Epithelial cell of proximal tubule (primary cell): ENCODE measurements at regions not wholly inside any gene's neighbourhood (a gene's known extent, or its start where the extent isn't known, plus 50 kb on each side); places are given as distances from the start of the nearest gene placed in this dataset.

Experiments used
- DNase-seq: peaks from one replicate; pipeline ENCODE4 v3.0.0-alpha.2; 2011; ENCODE audit warnings: low read depth
- H3K4me3 ChIP-seq: 2 replicates; pipeline ENCODE4 v1.5.1; 2011; ENCODE audit warnings: low read depth, mild to moderate bottlenecking, low read length
- TF ChIP-seq, protein P1 (sequence below): conservative IDR thresholded peaks from 2 replicates; pipeline ENCODE4 v1.5.1; 2012; ENCODE audit warnings: low read depth, mild to moderate bottlenecking, low read length

- TF ChIP-seq, protein P1, sequence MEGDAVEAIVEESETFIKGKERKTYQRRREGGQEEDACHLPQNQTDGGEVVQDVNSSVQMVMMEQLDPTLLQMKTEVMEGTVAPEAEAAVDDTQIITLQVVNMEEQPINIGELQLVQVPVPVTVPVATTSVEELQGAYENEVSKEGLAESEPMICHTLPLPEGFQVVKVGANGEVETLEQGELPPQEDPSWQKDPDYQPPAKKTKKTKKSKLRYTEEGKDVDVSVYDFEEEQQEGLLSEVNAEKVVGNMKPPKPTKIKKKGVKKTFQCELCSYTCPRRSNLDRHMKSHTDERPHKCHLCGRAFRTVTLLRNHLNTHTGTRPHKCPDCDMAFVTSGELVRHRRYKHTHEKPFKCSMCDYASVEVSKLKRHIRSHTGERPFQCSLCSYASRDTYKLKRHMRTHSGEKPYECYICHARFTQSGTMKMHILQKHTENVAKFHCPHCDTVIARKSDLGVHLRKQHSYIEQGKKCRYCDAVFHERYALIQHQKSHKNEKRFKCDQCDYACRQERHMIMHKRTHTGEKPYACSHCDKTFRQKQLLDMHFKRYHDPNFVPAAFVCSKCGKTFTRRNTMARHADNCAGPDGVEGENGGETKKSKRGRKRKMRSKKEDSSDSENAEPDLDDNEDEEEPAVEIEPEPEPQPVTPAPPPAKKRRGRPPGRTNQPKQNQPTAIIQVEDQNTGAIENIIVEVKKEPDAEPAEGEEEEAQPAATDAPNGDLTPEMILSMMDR: no peak
- DNase-seq: peak; percentile 78
- no peak overlapping the region for H3K4me3 ChIP-seq
These were observed 176.4 kb upstream of the BMP2 start for GRCh38 chr20:6590891-6591637.

DNA sequence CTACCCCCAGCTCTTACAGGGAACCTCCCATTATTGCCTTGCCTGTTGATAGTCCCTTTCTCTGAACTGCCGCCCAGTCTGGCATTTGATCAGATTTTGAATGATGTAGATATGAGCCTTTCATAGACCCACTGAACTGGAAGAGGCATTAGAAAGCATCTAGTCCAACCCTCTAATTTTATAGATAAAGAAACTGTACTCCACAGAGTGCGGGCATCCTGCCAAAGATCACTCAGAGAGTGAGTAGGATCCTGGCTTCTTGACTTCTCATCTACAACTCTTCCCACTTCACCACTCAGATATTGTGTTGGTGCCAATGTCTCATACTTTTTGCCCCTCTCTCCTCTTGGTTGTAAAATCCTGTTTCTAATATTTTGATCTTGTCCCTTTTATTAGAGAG lies 179.2 kb upstream of the BMP2 start:
- no peak for DNase-seq
- H3K4me3 ChIP-seq: no peak overlapping the region
- TF ChIP-seq, protein P1: no peak

DNA sequence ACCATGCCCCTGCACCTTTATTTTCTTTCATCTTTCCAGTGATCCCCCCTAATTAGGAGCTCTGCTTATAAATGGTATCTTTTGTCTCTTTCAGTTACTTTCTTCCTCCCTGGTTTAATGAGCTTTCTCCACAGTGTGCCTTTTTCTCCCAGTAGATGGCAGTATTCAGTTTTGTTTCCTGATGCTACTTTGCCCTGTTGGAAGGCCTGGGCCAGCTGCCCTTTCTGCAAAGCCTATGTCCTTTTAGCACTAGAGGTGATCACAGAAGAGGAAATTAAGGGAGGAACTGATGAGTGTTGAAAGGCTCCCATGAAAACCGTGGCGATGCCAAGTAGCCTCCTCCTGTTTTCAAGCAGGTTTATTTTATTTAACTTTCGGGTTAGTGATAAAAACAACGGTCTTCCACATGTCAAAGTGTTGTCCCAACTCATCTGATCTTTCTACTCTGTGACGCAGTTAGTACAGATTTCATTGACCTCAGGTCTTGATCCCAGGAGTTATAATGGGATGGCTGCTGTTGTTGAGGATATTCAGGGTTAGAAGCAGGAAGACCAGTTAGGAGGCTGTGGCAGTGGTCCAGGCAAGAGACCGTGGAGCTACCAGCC lies 184.2 kb upstream of the BMP2 start:
- TF ChIP-seq, protein P1: peak; percentile 81
- no peak for DNase-seq
- no peak overlapping the region for H3K4me3 ChIP-seq

DNA sequence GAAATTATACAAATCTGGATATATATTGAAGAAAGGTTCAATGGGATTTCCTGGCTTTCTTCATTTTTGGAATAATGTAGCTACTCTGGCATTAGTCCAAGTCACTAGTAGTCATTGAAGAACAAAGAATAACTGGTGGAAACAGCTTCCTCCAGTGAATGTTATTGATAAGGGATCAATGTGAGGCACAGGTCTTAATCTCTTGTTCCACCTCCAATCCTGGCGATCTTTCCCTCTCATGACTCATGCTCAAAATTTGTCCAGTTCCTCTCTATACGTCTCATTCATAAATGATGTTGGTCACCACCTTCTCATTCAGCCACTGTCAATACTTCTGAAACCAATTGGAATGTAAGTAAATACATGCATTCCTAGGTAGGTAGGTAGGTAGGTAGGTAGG lies 185.0 kb upstream of the BMP2 start:
- TF ChIP-seq, protein P1: no peak
- DNase-seq: no peak
- H3K4me3 ChIP-seq: no peak overlapping the region

DNA sequence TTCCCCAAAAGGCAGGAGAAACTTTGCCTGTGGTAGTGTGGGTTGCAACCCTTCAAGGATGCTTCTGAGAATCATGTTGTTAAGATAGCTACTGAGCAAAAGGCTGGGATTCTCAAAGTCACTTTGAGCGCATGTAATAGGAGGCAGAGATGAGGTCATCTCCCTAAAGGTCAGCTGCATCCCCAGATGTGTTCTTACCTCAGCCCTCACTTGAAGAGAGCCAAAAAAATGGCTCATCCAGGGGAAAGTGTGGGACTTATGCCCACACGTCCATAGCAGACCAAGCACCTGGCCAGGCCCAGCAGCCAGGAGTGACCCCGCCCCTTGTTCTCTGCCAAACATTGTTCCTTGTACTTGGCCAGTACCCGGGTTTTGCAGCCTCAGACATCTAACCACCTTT lies 187.0 kb upstream of the BMP2 start:
- no peak for DNase-seq
- TF ChIP-seq, protein P1: no peak
- H3K4me3 ChIP-seq: no peak overlapping the region

DNA sequence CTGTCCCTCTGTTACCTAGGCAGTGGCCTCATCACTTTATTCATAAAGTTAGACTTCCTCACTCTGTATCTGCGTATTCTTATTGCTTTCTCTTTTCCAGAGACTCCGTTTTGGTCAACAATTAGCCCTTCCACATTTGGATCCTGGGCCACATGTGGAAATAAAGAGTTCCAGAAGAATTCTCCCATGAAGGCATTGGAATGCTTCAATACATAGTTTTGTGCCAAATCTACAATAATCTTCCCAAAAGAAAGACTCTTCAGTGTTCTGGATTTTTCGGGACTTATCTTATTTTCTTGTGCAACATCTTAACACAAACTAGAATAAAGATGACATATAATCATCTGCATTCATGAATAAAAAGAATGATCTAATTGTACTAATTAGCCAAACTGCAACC lies 187.7 kb upstream of the BMP2 start:
- no peak for DNase-seq
- TF ChIP-seq, protein P1: no peak
- H3K4me3 ChIP-seq: no peak overlapping the region

DNA sequence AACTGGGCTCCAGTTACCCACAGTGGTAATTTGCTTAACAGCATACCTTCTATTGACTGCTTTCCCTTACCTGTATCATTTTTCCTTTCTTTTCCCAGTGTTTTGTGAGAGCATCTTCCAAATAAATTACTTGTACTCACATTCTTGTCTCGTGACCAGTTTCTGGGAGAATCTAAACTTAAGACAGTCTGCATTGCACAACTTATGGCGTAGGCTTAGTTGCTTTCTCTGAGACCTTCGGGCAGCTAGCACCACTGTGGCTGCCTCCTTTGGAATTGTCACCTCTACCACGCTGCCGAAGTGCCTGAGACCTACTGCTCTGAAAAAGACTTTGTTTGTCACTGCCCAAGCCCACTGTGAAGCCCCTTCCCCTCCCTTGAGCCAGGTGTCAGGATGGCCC lies 188.1 kb upstream of the BMP2 start:
- no peak for DNase-seq
- TF ChIP-seq, protein P1: no peak
- no peak overlapping the region for H3K4me3 ChIP-seq
